HEK293 (cell line): ENCODE measurements at regions not wholly inside any gene's neighbourhood (a gene's known extent, or its start where the extent isn't known, plus 50 kb on each side); places are given as distances from the start of the nearest gene placed in this dataset.

ENCODE experiments used
- CTCF ChIA-PET: fragments of 350-600 bp; formaldehyde crosslinking; extraction: SDS; loops from one replicate; lab custom pipeline; 2021; ENCODE audit warnings: antibody characterized with exemption; lab: Yijun Ruan, JAX
- POLR2A ChIA-PET: fragments of 300-600 bp; formaldehyde crosslinking; extraction: SDS; loops from one replicate; lab custom pipeline; 2020; ENCODE audit warnings: antibody characterized with exemption, inconsistent platforms; lab: Yijun Ruan, JAX
- H3K27ac ChIP-seq: fragments of 200-500 bp; sonication (Bioruptor generic); 2 replicates; pipeline ENCODE4 v1.5.1; 2014; ENCODE audit warnings: low read depth, low read length, control low read depth, inconsistent platforms; ENCODE audit errors: extremely low read depth
- H3K36me3 ChIP-seq, 2 experiments: fragments of 200-500 bp in 1 of 2; sonication (Bioruptor generic) in 1 of 2; 1 replicate in 1 of 2; 2 replicates in 1 of 2; pipeline ENCODE4 v1.5.1; 2014 to 2017; ENCODE audit warnings: inconsistent platforms in 2 of 2, low read length in 2 of 2; ENCODE audit not compliant: control insufficient read depth in 2 of 2, insufficient read depth in 1 of 2
- H3K4me1 ChIP-seq: fragments of 200-500 bp; sonication (Bioruptor generic); 2 replicates; pipeline ENCODE4 v1.5.1; 2014; ENCODE audit warnings: mild to moderate bottlenecking, low read length, inconsistent platforms; ENCODE audit not compliant: control insufficient read depth, insufficient read depth
- H3K4me3 ChIP-seq: 2 replicates; pipeline ENCODE4 v1.5.1; 2011; ENCODE audit warnings: low read depth, mild to moderate bottlenecking, control low read depth, low read length, moderate library complexity
- H3K9me3 ChIP-seq: fragments of 200-500 bp; sonication (Bioruptor generic); 2 replicates; pipeline ENCODE4 v1.5.1; 2014; ENCODE audit warnings: low read depth, low read length, inconsistent platforms; ENCODE audit not compliant: control insufficient read depth, insufficient read depth
- GLIS1 ChIP-seq: fragments of 450-650 bp; formaldehyde crosslinking; IDR thresholded peaks from 2 replicates; pipeline ENCODE4 v1.5.1; 2016; ENCODE audit warnings: missing biosample characterization, missing genetic modification characterization
- HOXA7 ChIP-seq: sonication (generic); formaldehyde crosslinking; IDR thresholded peaks from 2 replicates; pipeline ENCODE4 v1.8.1; 2022; ENCODE audit warnings: missing genetic modification reagents, borderline replicate concordance
- REST ChIP-seq: fragments of 450-650 bp; formaldehyde crosslinking; IDR thresholded peaks from 2 replicates; pipeline ENCODE4 v1.5.1; 2016; ENCODE audit warnings: missing biosample characterization, missing genetic modification characterization
- SCRT2 ChIP-seq: fragments of 450-650 bp; formaldehyde crosslinking; IDR thresholded peaks from 2 replicates; pipeline ENCODE4 v1.5.1; 2016; ENCODE audit warnings: missing biosample characterization, missing genetic modification characterization
- SETDB1 ChIP-seq: IDR thresholded peaks from one replicate; pipeline ENCODE4 v1.6.1; 2017; ENCODE audit warnings: mild to moderate bottlenecking, low read length, moderate library complexity, mixed read lengths; ENCODE audit not compliant: insufficient read length
- ZBTB10 ChIP-seq: fragments of 450-650 bp; formaldehyde crosslinking; IDR thresholded peaks from 2 replicates; pipeline ENCODE4 v1.5.1; 2016; ENCODE audit warnings: missing biosample characterization, missing genetic modification characterization
- ZBTB21 ChIP-seq: fragments of 450-650 bp; formaldehyde crosslinking; IDR thresholded peaks from 2 replicates; pipeline ENCODE4 v1.5.1; 2017; ENCODE audit warnings: missing biosample characterization, missing genetic modification characterization
- ZBTB7A ChIP-seq: fragments of 450-650 bp; formaldehyde crosslinking; IDR thresholded peaks from 2 replicates; pipeline ENCODE4 v1.5.1; 2016; ENCODE audit warnings: low read depth, missing biosample characterization, missing genetic modification characterization
- ZNF121 ChIP-seq: fragments of 450-650 bp; formaldehyde crosslinking; IDR thresholded peaks from 2 replicates; pipeline ENCODE4 v1.5.1; 2016; ENCODE audit warnings: missing biosample characterization, missing genetic modification characterization
- ZNF132 ChIP-seq: fragments of 450-650 bp; formaldehyde crosslinking; IDR thresholded peaks from 2 replicates; pipeline ENCODE4 v1.5.1; 2017; ENCODE audit warnings: missing biosample characterization, missing genetic modification characterization, borderline replicate concordance
- ZNF214 ChIP-seq: fragments of 450-650 bp; formaldehyde crosslinking; IDR thresholded peaks from 2 replicates; pipeline ENCODE4 v1.5.1; 2017; ENCODE audit warnings: missing biosample characterization, mild to moderate bottlenecking, missing genetic modification characterization, borderline replicate concordance
- ZNF23 ChIP-seq: fragments of 450-650 bp; formaldehyde crosslinking; IDR thresholded peaks from 2 replicates; pipeline ENCODE4 v1.5.1; 2016; ENCODE audit warnings: missing biosample characterization, missing genetic modification characterization, borderline replicate concordance
- ZNF26 ChIP-seq: fragments of 450-650 bp; formaldehyde crosslinking; IDR thresholded peaks from 2 replicates; pipeline ENCODE4 v1.5.1; 2016; ENCODE audit warnings: missing biosample characterization, missing genetic modification characterization
- ZNF37A ChIP-seq: fragments of 450-650 bp; IDR thresholded peaks from 2 replicates; pipeline ENCODE4 v1.5.1; 2018; ENCODE audit warnings: missing biosample characterization, missing genetic modification characterization
- ZNF555 ChIP-seq: fragments of 450-650 bp; formaldehyde crosslinking; conservative IDR thresholded peaks from 2 replicates; pipeline ENCODE4 v1.5.1; 2017; ENCODE audit warnings: missing biosample characterization, mild to moderate bottlenecking, missing genetic modification characterization, inconsistent platforms
- ZNF560 ChIP-seq: fragments of 450-650 bp; formaldehyde crosslinking; IDR thresholded peaks from 2 replicates; pipeline ENCODE4 v1.5.1; 2017; ENCODE audit warnings: missing biosample characterization, missing genetic modification characterization, borderline replicate concordance
- ZNF677 ChIP-seq: fragments of 450-650 bp; IDR thresholded peaks from 2 replicates; pipeline ENCODE4 v1.5.0; 2018; ENCODE audit warnings: missing biosample characterization, mild to moderate bottlenecking, missing genetic modification characterization, moderate library complexity
- ZNF707 ChIP-seq: fragments of 450-650 bp; formaldehyde crosslinking; IDR thresholded peaks from 2 replicates; pipeline ENCODE4 v1.5.1; 2016; ENCODE audit warnings: missing biosample characterization, missing genetic modification characterization

GRCh38 chr6:150299873-150300485 is 68.8 kb upstream of the IYD start:
- no peak overlapping the region for H3K27ac ChIP-seq

More at GRCh38 chr6:150299873-150300485, 68.8 kb upstream of the IYD start:
- Histone ChIP-seq H3K36me3 (no peaks in the 10 kb centered on the region), H3K9me3 (no peaks in the 10 kb centered on the region), H3K4me1 (no peaks in the 10 kb centered on the region), H3K4me3 (no peak overlapping the region)
- CTCF ChIA-PET, result interaction anchor here (0.6 to 1.8 kb wide), 3 partner anchors 8 to 563 kb away, joined by 3 to 6 read pairs (median 3); no protein-coding TSS in a partner anchor
- no peak for TF ChIP-seq ZNF26
- no peak for TF ChIP-seq ZNF707 (tag by site-specific recombination)
- TF ChIP-seq ZBTB21, result no peak
- TF ChIP-seq ZNF37A (tag by site-specific recombination), result no peak
- TF ChIP-seq ZNF560, result no peak
- TF ChIP-seq ZNF214 (tag by site-specific recombination), result no peak
- no peak for TF ChIP-seq GLIS1 (tag by site-specific recombination)
- TF ChIP-seq ZBTB10 (tag by site-specific recombination), result no peak
- no peak for TF ChIP-seq HOXA7 (CRISPR knock-in tag)
- TF ChIP-seq ZBTB7A (tag by site-specific recombination), result no peak
- TF ChIP-seq ZNF121, result no peak
- TF ChIP-seq ZNF677 (tag by site-specific recombination), result no peak
- no peak for TF ChIP-seq ZNF23 (tag by site-specific recombination)
- TF ChIP-seq SCRT2 (tag by site-specific recombination), result no peak
- no peak for TF ChIP-seq ZNF555
- TF ChIP-seq REST (tag by site-specific recombination), result no peak
- no peak for TF ChIP-seq ZNF132
- TF ChIP-seq SETDB1, result no peak
- POLR2A ChIA-PET, result interaction anchor here (1.6 kb wide), 1 partner anchor 13 kb away, joined by 3 read pairs; no protein-coding TSS in a partner anchor
